ENCODE measurements at regions not wholly inside any gene's neighbourhood (a gene's known extent, or its start where the extent isn't known, plus 50 kb on each side); places are given as distances from the start of the nearest gene placed in this dataset.
"Not testable (repeated sequence)": the region's sequence is repeated elsewhere in the genome, so short reads cannot be mapped to it uniquely, and the experiment has no call there.

- not testable (repeated sequence) for H3K9me3 ChIP-seq (ENCODE audit: low read length); H3K4me3 ChIP-seq (ENCODE audit: low read length); H3K36me3 ChIP-seq (ENCODE audit: insufficient read depth, low read length)
Measured at GRCh38 chr1:213545181-213545580, 442.6 kb upstream of the PROX1 start.

GRCh38 chr1:213549982-213550381 lies 437.8 kb upstream of the PROX1 start:
- Histone ChIP-seq H3K4me3 (ENCODE audit: low read length) (no peak overlapping the region), H3K4me1 (ENCODE audit: insufficient read depth, low read length) (no peaks in the 10 kb centered on the region), H2AFZ (ENCODE audit: low read depth, low read length) (no peak overlapping the region), H3K9me3 (ENCODE audit: low read length) (no peaks in the 10 kb centered on the region), H3K27me3 (ENCODE audit: insufficient read depth, low read length) (no peaks in the 10 kb centered on the region), H3K36me3 (ENCODE audit: insufficient read depth, low read length) (no peaks in the 10 kb centered on the region)

More at GRCh38 chr1:213545181-213545580, 442.6 kb upstream of the PROX1 start:
- H3K27me3 ChIP-seq (ENCODE audit: insufficient read depth, low read length); H2AFZ ChIP-seq (ENCODE audit: low read depth, low read length); H3K4me1 ChIP-seq (ENCODE audit: insufficient read depth, low read length): not testable (repeated sequence)

GRCh38 chr1:213550804-213551203 lies 437.0 kb upstream of the PROX1 start:
- Histone ChIP-seq H2AFZ (ENCODE audit: low read depth, low read length) (no peak overlapping the region), H3K27me3 (ENCODE audit: insufficient read depth, low read length) (no peaks in the 10 kb centered on the region), H3K36me3 (ENCODE audit: insufficient read depth, low read length) (no peaks in the 10 kb centered on the region), H3K4me3 (ENCODE audit: low read length) (no peak overlapping the region), H3K4me1 (ENCODE audit: insufficient read depth, low read length) (no peaks in the 10 kb centered on the region), H3K9me3 (ENCODE audit: low read length) (no peaks in the 10 kb centered on the region)

- no peaks in the 10 kb centered on the region for H3K36me3 ChIP-seq (ENCODE audit: insufficient read depth, low read length)
- no peaks in the 10 kb centered on the region for H3K9me3 ChIP-seq (ENCODE audit: low read length)
- H2AFZ ChIP-seq (ENCODE audit: low read depth, low read length) = no peak overlapping the region
- H3K4me1 ChIP-seq (ENCODE audit: insufficient read depth, low read length) = no peaks in the 10 kb centered on the region
- H3K27me3 ChIP-seq (ENCODE audit: insufficient read depth, low read length) = no peaks in the 10 kb centered on the region
- H3K4me3 ChIP-seq (ENCODE audit: low read length) = no peak overlapping the region
Measured at GRCh38 chr1:213552045-213552444, 435.7 kb upstream of the PROX1 start.

- no peak overlapping the region for H2AFZ ChIP-seq (ENCODE audit: low read depth, low read length)
- no peaks in the 10 kb centered on the region for H3K27me3 ChIP-seq (ENCODE audit: insufficient read depth, low read length)
- H3K9me3 ChIP-seq (ENCODE audit: low read length) = no peaks in the 10 kb centered on the region
- H3K4me3 ChIP-seq (ENCODE audit: low read length) = no peak overlapping the region
- H3K36me3 ChIP-seq (ENCODE audit: insufficient read depth, low read length) = no peaks in the 10 kb centered on the region
- H3K4me1 ChIP-seq (ENCODE audit: insufficient read depth, low read length) = no peaks in the 10 kb centered on the region
Measured at GRCh38 chr1:213560226-213560625, 427.5 kb upstream of the PROX1 start.

GRCh38 chr1:213561870-213562269 lies 425.9 kb upstream of the PROX1 start:
- H3K4me1 ChIP-seq (ENCODE audit: insufficient read depth, low read length) = no peaks in the 10 kb centered on the region
- no peak overlapping the region for H3K4me3 ChIP-seq (ENCODE audit: low read length)
- no peaks in the 10 kb centered on the region for H3K36me3 ChIP-seq (ENCODE audit: insufficient read depth, low read length)
- no peak overlapping the region for H2AFZ ChIP-seq (ENCODE audit: low read depth, low read length)
- no peaks in the 10 kb centered on the region for H3K9me3 ChIP-seq (ENCODE audit: low read length)
- H3K27me3 ChIP-seq (ENCODE audit: insufficient read depth, low read length) = no peaks in the 10 kb centered on the region

GRCh38 chr1:213564215-213564659 lies 423.5 kb upstream of the PROX1 start:
- Histone ChIP-seq H3K9me3 (ENCODE audit: low read length) (no peaks in the 10 kb centered on the region), H2AFZ (ENCODE audit: low read depth, low read length) (no peak overlapping the region)

GRCh38 chr1:213568929-213569815 lies 418.6 kb upstream of the PROX1 start:
- no peaks in the 10 kb centered on the region for H3K36me3 ChIP-seq (ENCODE audit: insufficient read depth, low read length)
- no peaks in the 10 kb centered on the region for H3K4me1 ChIP-seq (ENCODE audit: insufficient read depth, low read length)
- no peak overlapping the region for H2AFZ ChIP-seq (ENCODE audit: low read depth, low read length)
- H3K4me3 ChIP-seq (ENCODE audit: low read length) = no peak overlapping the region
- H3K9me3 ChIP-seq (ENCODE audit: low read length) = no peaks in the 10 kb centered on the region
- no peaks in the 10 kb centered on the region for H3K27me3 ChIP-seq (ENCODE audit: insufficient read depth, low read length)

More at GRCh38 chr1:213564215-213564659, 423.5 kb upstream of the PROX1 start:
- no peaks in the 10 kb centered on the region for H3K4me1 ChIP-seq (ENCODE audit: insufficient read depth, low read length)
- H3K27me3 ChIP-seq (ENCODE audit: insufficient read depth, low read length) = no peaks in the 10 kb centered on the region
- no peaks in the 10 kb centered on the region for H3K36me3 ChIP-seq (ENCODE audit: insufficient read depth, low read length)
- no peak overlapping the region for H3K4me3 ChIP-seq (ENCODE audit: low read length)

GRCh38 chr1:213569816-213570150 lies 418.0 kb upstream of the PROX1 start:
- no peaks in the 10 kb centered on the region for H3K27me3 ChIP-seq (ENCODE audit: insufficient read depth, low read length)
- H3K4me1 ChIP-seq (ENCODE audit: insufficient read depth, low read length) = no peaks in the 10 kb centered on the region

GRCh38 chr1:213570487-213570886 lies 417.3 kb upstream of the PROX1 start:
- Histone ChIP-seq H3K27me3 (ENCODE audit: insufficient read depth, low read length) (no peaks in the 10 kb centered on the region), H3K9me3 (ENCODE audit: low read length) (no peaks in the 10 kb centered on the region), H3K36me3 (ENCODE audit: insufficient read depth, low read length) (no peaks in the 10 kb centered on the region), H3K4me1 (ENCODE audit: insufficient read depth, low read length) (no peaks in the 10 kb centered on the region), H3K4me3 (ENCODE audit: low read length) (no peak overlapping the region), H2AFZ (ENCODE audit: low read depth, low read length) (no peak overlapping the region)

More at GRCh38 chr1:213569816-213570150, 418.0 kb upstream of the PROX1 start:
- Histone ChIP-seq H3K36me3 (ENCODE audit: insufficient read depth, low read length) (no peaks in the 10 kb centered on the region), H3K4me3 (ENCODE audit: low read length) (no peak overlapping the region), H2AFZ (ENCODE audit: low read depth, low read length) (no peak overlapping the region), H3K9me3 (ENCODE audit: low read length) (no peaks in the 10 kb centered on the region)

GRCh38 chr1:213571419-213571818 lies 416.4 kb upstream of the PROX1 start:
- H3K27me3 ChIP-seq (ENCODE audit: insufficient read depth, low read length) = no peaks in the 10 kb centered on the region
- no peaks in the 10 kb centered on the region for H3K36me3 ChIP-seq (ENCODE audit: insufficient read depth, low read length)
- H3K4me3 ChIP-seq (ENCODE audit: low read length) = no peak overlapping the region
- no peak overlapping the region for H2AFZ ChIP-seq (ENCODE audit: low read depth, low read length)
- no peaks in the 10 kb centered on the region for H3K9me3 ChIP-seq (ENCODE audit: low read length)
- no peaks in the 10 kb centered on the region for H3K4me1 ChIP-seq (ENCODE audit: insufficient read depth, low read length)

- Histone ChIP-seq H2AFZ (ENCODE audit: low read depth, low read length) (no peak overlapping the region), H3K9me3 (ENCODE audit: low read length) (no peaks in the 10 kb centered on the region), H3K4me1 (ENCODE audit: insufficient read depth, low read length) (no peaks in the 10 kb centered on the region), H3K27me3 (ENCODE audit: insufficient read depth, low read length) (no peaks in the 10 kb centered on the region), H3K36me3 (ENCODE audit: insufficient read depth, low read length) (no peaks in the 10 kb centered on the region), H3K4me3 (ENCODE audit: low read length) (no peak overlapping the region)
Measured at GRCh38 chr1:213571843-213572242, 415.9 kb upstream of the PROX1 start.

GRCh38 chr1:213572912-213573647 lies 414.7 kb upstream of the PROX1 start:
- no peak overlapping the region for H2AFZ ChIP-seq (ENCODE audit: low read depth, low read length)
- H3K36me3 ChIP-seq (ENCODE audit: insufficient read depth, low read length) = no peaks in the 10 kb centered on the region
- no peaks in the 10 kb centered on the region for H3K4me1 ChIP-seq (ENCODE audit: insufficient read depth, low read length)
- no peaks in the 10 kb centered on the region for H3K27me3 ChIP-seq (ENCODE audit: insufficient read depth, low read length)
- no peaks in the 10 kb centered on the region for H3K9me3 ChIP-seq (ENCODE audit: low read length)
- H3K4me3 ChIP-seq (ENCODE audit: low read length) = no peak overlapping the region

Data from neuron (in vitro differentiated cells).